ENCODE measurements at regions not wholly inside any gene's neighbourhood (a gene's known extent, or its start where the extent isn't known, plus 50 kb on each side); places are given as distances from the start of the nearest gene placed in this dataset.

DNA sequence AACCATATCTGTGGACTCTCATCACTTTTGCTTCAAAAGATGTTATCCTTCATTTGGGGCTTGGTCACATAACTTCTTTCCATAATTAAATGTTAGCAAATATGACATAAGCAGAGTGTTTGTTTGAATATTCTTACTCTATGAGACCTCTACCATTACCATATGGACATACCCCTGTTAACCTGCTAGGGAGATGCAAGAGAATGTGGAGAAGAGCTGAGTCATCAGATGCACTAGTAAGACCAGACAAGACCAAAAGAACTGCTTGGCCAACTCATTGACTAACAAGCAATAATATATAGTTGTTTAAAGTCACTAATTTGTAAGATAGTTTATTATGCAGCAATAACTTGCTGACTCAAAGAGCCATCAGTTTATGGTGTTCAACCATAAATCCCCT is 652.9 kb downstream of the SMARCA1 start:
- intact Hi-C loops (cut with DNase I): no loop called here
- no peaks in the 10 kb centered on the region for H3K4me1 ChIP-seq (ENCODE audit: control insufficient read depth in 2 of 3, insufficient read depth in 2 of 3, low read depth in 1 of 3, low read length in 3 of 3)
- no peaks in the 10 kb centered on the region for H3K27me3 ChIP-seq (ENCODE audit: control insufficient read depth, insufficient read depth, low read length)
- H3K4me3 ChIP-seq (ENCODE audit: low read length in 3 of 3): no peak overlapping the region
- no peak overlapping the region for H3K27ac ChIP-seq (ENCODE audit: low read depth in 2 of 2, low read length in 2 of 2)
- TF ChIP-seq, protein P1, sequence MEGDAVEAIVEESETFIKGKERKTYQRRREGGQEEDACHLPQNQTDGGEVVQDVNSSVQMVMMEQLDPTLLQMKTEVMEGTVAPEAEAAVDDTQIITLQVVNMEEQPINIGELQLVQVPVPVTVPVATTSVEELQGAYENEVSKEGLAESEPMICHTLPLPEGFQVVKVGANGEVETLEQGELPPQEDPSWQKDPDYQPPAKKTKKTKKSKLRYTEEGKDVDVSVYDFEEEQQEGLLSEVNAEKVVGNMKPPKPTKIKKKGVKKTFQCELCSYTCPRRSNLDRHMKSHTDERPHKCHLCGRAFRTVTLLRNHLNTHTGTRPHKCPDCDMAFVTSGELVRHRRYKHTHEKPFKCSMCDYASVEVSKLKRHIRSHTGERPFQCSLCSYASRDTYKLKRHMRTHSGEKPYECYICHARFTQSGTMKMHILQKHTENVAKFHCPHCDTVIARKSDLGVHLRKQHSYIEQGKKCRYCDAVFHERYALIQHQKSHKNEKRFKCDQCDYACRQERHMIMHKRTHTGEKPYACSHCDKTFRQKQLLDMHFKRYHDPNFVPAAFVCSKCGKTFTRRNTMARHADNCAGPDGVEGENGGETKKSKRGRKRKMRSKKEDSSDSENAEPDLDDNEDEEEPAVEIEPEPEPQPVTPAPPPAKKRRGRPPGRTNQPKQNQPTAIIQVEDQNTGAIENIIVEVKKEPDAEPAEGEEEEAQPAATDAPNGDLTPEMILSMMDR (IDR thresholded peaks at IDR 0.05; ENCODE audit: borderline replicate concordance, extremely low read depth, insufficient read depth): no peak
- DNase-seq (no peak), FAIRE-seq (no peak)
- H3K9me3 ChIP-seq (ENCODE audit: control insufficient read depth in 2 of 3, insufficient read depth in 1 of 3, low read length in 3 of 3): no peaks in the 10 kb centered on the region
- no peaks in the 10 kb centered on the region for H3K36me3 ChIP-seq (ENCODE audit: control insufficient read depth in 2 of 3, insufficient read depth in 3 of 3, low read length in 3 of 3)
- no peak overlapping the region for H3K9ac ChIP-seq (ENCODE audit: low read length in 3 of 3)

DNA sequence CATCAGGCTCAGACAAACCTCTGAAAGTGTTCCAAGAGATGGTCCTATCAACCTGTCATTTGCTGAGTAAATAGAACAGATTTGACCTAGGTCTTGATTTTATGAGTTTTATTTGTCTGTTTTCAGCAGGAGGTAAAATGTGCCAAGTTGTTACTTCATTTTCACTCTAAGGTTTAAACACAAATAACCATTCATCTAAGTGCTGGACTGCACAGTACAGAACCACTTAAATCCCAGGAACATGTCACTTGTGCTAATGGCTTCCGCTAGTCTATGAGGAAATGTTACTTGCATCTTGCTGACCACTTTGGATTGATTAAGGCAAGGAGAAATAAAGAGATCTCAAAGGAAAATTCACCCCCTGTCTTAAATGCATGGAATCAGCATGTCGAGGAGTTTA is 660.7 kb downstream of the SMARCA1 start:
- intact Hi-C loops (cut with DNase I): no loop called here
- Histone ChIP-seq H3K9ac (ENCODE audit: low read length in 3 of 3) (no peak overlapping the region), H3K4me1 (ENCODE audit: control insufficient read depth in 2 of 3, insufficient read depth in 2 of 3, low read depth in 1 of 3, low read length in 3 of 3) (no peaks in the 10 kb centered on the region), H3K27me3 (ENCODE audit: control insufficient read depth, insufficient read depth, low read length) (no peaks in the 10 kb centered on the region), H3K9me3 (ENCODE audit: control insufficient read depth in 2 of 3, insufficient read depth in 1 of 3, low read length in 3 of 3) (no peaks in the 10 kb centered on the region), H3K36me3 (ENCODE audit: control insufficient read depth in 2 of 3, insufficient read depth in 3 of 3, low read length in 3 of 3) (no peaks in the 10 kb centered on the region), H3K27ac (ENCODE audit: low read depth in 2 of 2, low read length in 2 of 2) (no peak overlapping the region), H3K4me3 (ENCODE audit: low read length in 3 of 3) (no peak overlapping the region)
- no peak for DNase-seq
- FAIRE-seq: no peak
- TF ChIP-seq, protein P1 (IDR thresholded peaks at IDR 0.05; ENCODE audit: borderline replicate concordance, extremely low read depth, insufficient read depth): no peak

DNA sequence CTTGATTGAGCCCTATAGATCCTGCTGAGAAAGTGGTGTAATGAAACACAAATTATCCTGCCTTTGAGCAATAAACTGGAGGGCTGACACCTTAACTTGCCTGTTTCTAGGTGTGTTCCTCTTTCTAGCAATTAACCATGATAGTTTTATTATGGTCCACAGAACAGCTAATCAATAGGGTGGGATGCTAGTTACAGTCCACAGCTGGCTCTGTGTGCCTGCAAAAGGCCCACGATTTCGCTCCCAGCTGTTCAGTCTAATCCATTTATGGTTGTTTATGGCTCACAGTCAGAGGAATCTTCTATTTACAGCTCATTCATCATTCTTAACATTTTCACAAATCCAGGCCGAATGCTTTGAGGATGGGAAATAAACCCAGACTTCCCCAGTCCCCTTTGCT is 674.9 kb downstream of the SMARCA1 start:
- DNase-seq: peak in 1 of 5 donors; percentile 3
- no peaks in the 10 kb centered on the region for H3K36me3 ChIP-seq (ENCODE audit: control insufficient read depth in 2 of 3, insufficient read depth in 3 of 3, low read length in 3 of 3)
- TF ChIP-seq, protein P1 (IDR thresholded peaks at IDR 0.05; ENCODE audit: borderline replicate concordance, extremely low read depth, insufficient read depth): no peak
- intact Hi-C loops (cut with DNase I): no loop called here
- no peak overlapping the region for H3K27ac ChIP-seq (ENCODE audit: low read depth in 2 of 2, low read length in 2 of 2)
- no peak overlapping the region for H3K4me3 ChIP-seq (ENCODE audit: low read length in 3 of 3)
- no peaks in the 10 kb centered on the region for H3K4me1 ChIP-seq (ENCODE audit: control insufficient read depth in 2 of 3, insufficient read depth in 2 of 3, low read depth in 1 of 3, low read length in 3 of 3)
- no peaks in the 10 kb centered on the region for H3K27me3 ChIP-seq (ENCODE audit: control insufficient read depth, insufficient read depth, low read length)
- no peak for FAIRE-seq
- H3K9ac ChIP-seq (ENCODE audit: low read length in 3 of 3): no peak overlapping the region
- no peaks in the 10 kb centered on the region for H3K9me3 ChIP-seq (ENCODE audit: control insufficient read depth in 2 of 3, insufficient read depth in 1 of 3, low read length in 3 of 3)

DNA sequence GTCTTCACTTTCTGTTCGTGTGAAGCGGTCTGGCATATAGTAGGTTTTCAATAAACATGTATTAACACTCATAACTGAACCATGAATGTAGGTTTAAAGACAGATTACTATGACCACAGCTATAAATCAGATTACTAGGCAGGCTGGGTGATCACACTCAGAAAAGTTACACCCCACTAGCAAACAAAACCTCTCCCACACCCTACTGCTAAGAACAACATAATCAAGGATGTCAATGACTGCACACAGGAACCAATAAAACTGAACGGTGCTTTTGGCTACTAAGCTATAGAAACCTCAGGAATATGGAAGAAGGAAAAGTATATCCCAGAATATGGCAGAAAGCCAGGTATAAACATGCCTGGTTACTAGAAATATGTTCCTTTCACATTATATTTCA is 676.9 kb downstream of the SMARCA1 start:
- FAIRE-seq: no peak

More for the DNA sequence above, 676.9 kb downstream of the SMARCA1 start:
- Histone ChIP-seq H3K27ac (ENCODE audit: low read depth in 2 of 2, low read length in 2 of 2) (no peak overlapping the region), H3K36me3 (ENCODE audit: control insufficient read depth in 2 of 3, insufficient read depth in 3 of 3, low read length in 3 of 3) (no peaks in the 10 kb centered on the region), H3K9ac (ENCODE audit: low read length in 3 of 3) (no peak overlapping the region), H3K4me1 (ENCODE audit: control insufficient read depth in 2 of 3, insufficient read depth in 2 of 3, low read depth in 1 of 3, low read length in 3 of 3) (no peaks in the 10 kb centered on the region), H3K27me3 (ENCODE audit: control insufficient read depth, insufficient read depth, low read length) (no peaks in the 10 kb centered on the region), H3K9me3 (ENCODE audit: control insufficient read depth in 2 of 3, insufficient read depth in 1 of 3, low read length in 3 of 3) (no peaks in the 10 kb centered on the region), H3K4me3 (ENCODE audit: low read length in 3 of 3) (no peak overlapping the region)
- intact Hi-C loops (cut with DNase I): no loop called here
- DNase-seq: no peak
- TF ChIP-seq, protein P1 (IDR thresholded peaks at IDR 0.05; ENCODE audit: borderline replicate concordance, extremely low read depth, insufficient read depth): no peak

All from kidney (tissue), 13 donors.